Sigmoid colon (tissue), 3 donors: ENCODE measurements at regions not wholly inside any gene's neighbourhood (a gene's known extent, or its start where the extent isn't known, plus 50 kb on each side); places are given as distances from the start of the nearest gene placed in this dataset.

Source experiments
- CTCF ChIP-seq, 4 experiments: fragments of 450-650 bp in 3 of 4; fragments of 200-600 bp in 1 of 4; IDR thresholded peaks; one replicate each; pipeline ENCODE4 v1.5.1; 2016 to 2019; ENCODE audit warnings: antibody characterized with exemption in 4 of 4, mild to moderate bottlenecking in 3 of 4, moderate library complexity in 2 of 4
- POLR2A ChIP-seq, 2 donors: fragments of 450-650 bp; IDR thresholded peaks; one replicate each; pipeline ENCODE4 v1.6.1; 2016; ENCODE audit warnings: antibody characterized with exemption in 2 of 2, mild to moderate bottlenecking in 2 of 2, moderate library complexity in 2 of 2

GRCh38 chr4:181006499-181007260, 1236.5 kb upstream of the TENM3 start:
- TF ChIP-seq CTCF (IDR thresholded peaks at IDR 0.05) (no peak), POLR2A (IDR thresholded peaks at IDR 0.05) (no peak)
